HG02852 (cell line): ENCODE measurements at regions not wholly inside any gene's neighbourhood (a gene's known extent, or its start where the extent isn't known, plus 50 kb on each side); places are given as distances from the start of the nearest gene placed in this dataset.
"Not testable (repeated sequence)": the region's sequence is repeated elsewhere in the genome, so short reads cannot be mapped to it uniquely, and the experiment has no call there.

Experiments used
- ATAC-seq: cut with Tn5 transposase; IDR thresholded peaks from one replicate; pipeline ENCODE4 v1.9.1; 2021; ENCODE audit warnings: mild to moderate bottlenecking, moderate library complexity; ENCODE audit not compliant: unreplicated experiment

DNA sequence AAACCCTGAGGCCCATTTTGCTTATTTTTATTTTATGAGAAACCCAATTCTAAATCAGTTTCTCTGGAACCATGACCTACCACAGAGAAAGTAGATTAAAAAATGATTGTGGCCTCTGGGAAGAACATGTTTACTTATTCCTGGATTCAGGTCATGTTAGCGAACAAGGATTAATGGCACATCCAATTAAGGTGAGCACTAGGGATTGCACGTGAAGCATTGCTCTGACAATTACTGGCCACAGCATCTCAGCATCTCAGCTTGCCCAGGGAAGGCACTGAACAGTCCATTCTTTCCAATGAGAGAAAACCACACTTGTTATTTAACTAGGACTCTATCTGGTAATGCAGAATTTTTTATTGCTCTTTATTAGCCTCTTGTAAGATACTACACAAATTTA, 119.8 kb downstream of the ZNF330 start:
- ATAC-seq = no peak

DNA sequence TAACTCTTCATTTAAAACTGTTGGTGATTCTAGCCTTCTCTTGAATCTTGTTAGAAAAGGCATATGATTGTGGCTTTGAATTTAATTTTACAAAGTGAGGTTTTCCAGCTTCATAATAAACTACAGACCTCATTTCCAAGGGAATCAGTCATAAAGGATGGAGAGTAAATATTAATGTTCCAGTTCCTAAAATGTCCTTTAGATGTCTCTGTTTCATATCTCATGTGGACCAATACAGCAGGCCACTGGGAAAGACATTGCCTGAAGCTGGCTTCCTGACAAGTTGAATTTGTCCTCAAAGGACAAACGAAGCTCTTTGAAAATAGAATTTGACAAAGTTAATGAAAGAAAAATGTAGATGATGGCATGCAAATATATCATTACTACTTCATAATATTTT, 125.4 kb downstream of the ZNF330 start:
- no peak for ATAC-seq

DNA sequence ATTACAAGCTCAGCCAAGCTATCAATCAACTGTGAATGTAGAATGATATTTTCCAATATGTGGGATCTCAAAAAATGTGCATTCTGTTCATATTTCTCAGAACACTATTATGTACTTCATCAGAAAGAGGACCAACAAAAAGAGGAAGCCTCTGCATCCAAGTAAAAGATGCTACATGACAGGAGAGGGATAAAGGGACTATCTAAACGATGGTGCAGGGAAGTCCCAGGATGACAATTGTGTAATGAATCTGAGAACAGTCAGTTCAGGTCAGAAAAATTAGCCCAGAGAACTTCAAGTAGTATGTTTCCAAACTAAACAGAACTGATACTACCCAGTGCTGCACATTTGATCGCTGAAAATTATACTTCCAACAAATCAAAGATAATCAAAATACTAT, 127.0 kb downstream of the ZNF330 start:
- peak; percentile 6 for ATAC-seq

GRCh38 chr4:141348125-141348524, 127.4 kb downstream of the ZNF330 start:
- ATAC-seq = peak; percentile 39

DNA sequence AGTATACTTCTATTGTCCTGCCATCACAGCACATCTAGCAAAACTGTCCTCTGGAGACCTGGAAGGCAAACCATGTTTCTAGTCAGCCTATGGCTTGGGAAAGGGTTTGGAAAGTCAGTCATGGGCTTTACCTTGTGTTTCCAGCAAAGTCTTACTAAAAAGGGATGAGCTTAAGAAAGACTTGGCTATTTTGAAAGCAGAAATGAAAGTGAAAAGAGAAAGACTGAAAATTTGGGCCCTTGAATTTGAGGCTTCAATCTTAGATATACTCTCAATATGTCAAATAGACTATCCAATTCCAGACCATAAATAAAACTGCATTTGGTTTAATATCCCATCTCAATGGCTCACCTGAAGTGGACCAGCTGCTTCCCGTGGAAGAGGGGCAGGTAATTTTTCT, 127.9 kb downstream of the ZNF330 start:
- ATAC-seq = peak; percentile 39

DNA sequence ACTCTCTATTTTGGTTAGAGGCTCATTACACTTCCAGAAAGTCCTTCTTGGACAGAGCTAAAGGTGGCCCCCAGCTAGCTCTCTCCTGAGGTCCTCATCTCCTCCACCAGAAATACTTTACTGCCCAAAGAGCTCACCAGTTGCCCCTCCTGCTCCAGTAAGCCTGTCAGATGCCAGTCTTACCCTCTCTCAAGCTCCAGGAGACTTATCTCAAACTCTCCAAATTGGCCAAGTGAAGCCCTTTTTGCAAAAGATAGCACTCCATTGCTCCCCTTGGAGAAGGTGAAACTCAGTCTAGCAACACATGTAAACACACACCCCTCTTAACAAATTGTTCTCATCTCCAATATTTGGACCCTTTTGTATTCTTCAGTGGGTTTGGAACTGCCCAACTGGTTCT, 128.5 kb downstream of the ZNF330 start:
- peak; percentile 9 for ATAC-seq

DNA sequence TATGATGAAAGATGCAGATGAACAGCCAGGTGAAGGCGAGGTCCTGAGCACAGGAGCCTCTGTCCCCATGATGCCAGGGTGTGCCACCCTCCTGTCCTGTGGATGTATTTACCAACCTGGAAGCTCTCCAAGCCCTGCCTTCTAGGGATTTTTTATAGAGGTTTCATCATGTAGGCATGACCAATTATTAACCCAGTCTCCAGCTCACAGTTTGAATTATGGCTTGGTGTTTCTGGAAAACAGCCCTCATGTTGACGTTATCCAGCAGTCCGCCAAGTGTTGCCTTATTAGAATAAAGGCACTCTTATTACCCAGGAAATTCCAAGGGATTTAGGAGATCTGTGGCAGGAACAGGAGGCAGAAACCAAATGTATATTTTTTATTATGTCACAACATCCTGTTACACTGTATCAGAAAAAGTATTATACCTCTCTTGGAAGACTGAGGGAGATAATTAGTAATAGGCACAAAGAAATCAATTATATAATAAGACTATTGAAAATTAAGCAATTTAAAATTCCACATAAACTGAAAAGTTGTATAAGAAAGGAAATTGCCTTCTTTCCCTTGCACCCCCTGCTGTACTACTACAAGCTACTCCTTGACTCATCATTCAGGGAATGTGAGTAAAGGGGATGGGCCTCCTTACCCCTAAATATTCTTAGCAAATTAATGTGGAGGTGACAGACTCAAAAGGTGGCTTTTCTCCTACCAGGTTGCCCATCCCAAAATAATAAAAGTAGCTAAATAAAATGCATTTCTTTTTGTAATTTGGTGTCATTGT, 129.6 kb downstream of the ZNF330 start:
- no peak for ATAC-seq

DNA sequence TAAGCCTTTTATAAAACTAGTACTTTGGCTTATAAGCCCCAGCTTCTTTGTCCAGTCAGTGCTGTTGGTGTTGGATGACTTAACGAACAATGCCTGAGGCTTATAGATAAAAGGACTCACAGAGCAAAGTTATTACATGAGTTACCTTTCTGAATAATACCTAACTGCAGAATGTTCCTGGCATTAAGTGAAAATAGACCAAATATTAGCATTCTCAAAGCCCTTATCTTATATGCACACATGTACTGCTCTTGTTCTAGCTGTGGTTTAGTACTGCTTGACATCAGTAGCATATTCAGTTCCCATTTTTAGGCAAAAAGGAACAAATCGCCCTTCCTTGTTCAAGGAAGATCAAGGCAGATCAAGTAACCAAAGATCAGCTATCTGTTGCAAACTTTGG, 131.6 kb downstream of the ZNF330 start:
- ATAC-seq = no peak

DNA sequence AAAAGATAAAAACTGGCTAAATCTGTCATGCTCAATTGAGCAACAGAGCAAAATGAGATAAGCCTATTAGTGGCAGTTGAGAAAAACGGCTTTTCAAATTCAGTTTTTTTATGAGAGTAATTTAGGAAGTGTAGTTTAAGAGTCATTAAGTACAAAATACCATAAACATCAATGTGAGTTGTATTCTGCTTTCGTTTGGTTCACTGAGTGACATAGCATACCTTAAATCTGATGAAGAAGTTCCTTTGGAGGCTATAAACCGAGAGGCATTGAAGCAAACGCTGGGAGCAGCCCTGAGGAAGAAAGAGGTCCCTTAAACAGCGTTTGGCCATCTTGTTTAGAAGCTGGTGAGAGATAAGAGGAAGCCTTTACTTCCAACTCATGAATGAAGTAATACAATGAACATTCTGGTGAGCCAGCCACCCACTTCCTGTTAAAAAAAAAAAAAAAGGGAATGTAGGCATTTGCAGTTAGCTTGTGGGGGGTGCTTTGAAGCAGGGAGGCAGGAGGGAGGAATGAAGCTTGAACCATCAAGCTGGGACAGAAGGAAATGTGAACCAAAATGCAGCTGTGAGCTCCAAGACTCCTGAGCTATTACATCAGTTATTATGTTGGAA, 132.3 kb downstream of the ZNF330 start:
- no peak for ATAC-seq

GRCh38 chr4:141356321-141356962, 135.7 kb downstream of the ZNF330 start:
- no peak for ATAC-seq

DNA sequence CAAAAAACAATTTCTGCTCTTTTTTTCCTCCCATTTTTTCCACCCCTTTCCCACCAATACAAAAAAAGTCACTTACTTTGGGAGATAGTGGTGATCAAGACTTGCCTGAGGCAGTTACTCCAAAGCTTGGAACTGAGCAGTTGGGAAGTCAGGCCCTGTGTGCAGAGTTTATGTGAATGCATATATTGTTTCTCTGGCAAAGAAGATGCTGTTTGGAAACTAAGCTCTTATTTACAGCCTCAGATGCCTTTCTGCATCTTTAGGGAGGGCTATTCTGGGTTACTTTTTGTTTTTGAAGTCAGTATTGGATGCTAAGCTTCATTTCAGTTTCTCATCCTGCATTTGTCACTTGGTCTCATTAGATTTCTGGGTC, 136.3 kb downstream of the ZNF330 start:
- ATAC-seq = no peak

GRCh38 chr4:141368241-141368640, 147.5 kb downstream of the ZNF330 start:
- not testable (repeated sequence) for ATAC-seq

- no peak for ATAC-seq
Measured at GRCh38 chr4:141371206-141371605, 150.5 kb downstream of the ZNF330 start.

GRCh38 chr4:141375855-141376254, 155.2 kb downstream of the ZNF330 start:
- ATAC-seq = no peak

GRCh38 chr4:141376769-141377168, 156.1 kb downstream of the ZNF330 start:
- peak; percentile 86 for ATAC-seq

DNA sequence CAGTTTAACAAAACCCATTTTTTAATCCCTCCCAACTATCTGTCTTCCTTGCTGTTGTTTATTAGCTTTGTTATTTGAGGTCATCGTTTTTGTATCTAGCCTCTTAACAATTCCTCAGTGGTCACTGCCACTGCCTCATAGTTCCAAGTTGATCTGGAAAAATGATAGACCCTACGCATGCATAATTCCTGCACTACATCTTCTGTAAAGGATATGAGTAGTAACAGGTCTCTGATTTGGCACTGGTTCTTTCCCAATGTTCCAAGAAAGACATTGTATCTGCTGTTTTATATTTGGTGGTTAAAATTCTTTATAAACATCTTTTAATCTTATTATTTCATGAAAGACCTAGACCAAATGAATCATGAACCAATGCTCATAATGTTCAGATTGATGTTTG, 166.6 kb downstream of the ZNF330 start:
- ATAC-seq = no peak

DNA sequence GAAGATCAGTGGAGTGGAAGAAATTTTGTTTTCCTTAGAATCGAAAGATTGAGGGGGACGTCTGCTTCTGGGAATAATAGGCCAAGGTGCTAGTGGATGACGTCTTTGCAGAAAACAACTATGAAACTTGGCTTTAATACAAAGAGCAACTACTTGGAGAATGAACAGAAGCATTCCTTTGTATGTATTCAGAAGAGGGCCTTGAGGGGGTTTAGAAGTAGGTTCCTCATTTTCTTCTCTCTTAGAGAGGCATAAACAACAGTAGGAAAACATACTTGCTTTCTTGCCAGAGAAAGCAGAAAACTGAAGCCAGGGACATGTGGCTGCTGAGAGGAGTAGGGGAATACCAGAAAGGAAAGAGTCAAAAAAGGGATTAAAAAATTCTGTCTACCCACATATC, 167.8 kb downstream of the ZNF330 start:
- no peak for ATAC-seq

DNA sequence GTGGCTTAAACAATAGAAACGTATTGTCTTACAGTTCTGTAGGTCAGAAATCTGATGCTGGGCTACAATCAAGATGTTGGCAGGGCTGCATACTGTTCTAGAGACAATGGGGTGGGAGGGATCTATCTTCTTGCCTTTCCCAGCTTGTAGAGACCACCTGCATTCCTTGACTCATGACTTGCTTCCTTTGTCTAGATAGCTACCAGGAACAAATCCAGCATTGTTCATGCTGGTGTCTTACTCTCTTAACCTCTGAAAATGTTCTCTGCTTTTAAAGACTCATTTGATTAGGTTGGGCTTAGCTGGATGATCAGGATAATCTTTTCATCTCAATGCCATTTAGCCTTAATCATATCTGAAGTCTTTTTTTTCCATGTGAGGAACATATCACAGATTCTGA, 169.0 kb downstream of the ZNF330 start:
- ATAC-seq = no peak

DNA sequence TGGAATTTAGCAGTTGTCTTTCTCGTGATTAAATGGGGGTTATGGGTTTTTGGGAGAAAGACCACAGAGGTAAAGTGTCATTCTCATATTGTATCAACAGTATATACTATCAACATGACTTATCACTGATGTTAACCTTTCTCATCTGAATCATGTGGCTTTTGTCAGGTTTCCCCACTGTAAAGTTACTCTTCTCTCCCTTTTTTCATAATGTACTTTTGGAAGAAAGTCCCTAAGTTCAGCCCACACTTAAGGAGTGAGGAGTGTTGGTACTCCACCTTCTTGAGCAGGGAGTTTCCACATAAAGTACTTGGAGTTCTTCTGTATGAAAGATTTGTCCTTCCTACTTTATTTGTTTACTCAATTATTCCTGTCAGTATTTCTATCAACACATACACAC, 169.9 kb downstream of the ZNF330 start:
- no peak for ATAC-seq

GRCh38 chr4:141391293-141391692, 170.6 kb downstream of the ZNF330 start:
- no peak for ATAC-seq

DNA sequence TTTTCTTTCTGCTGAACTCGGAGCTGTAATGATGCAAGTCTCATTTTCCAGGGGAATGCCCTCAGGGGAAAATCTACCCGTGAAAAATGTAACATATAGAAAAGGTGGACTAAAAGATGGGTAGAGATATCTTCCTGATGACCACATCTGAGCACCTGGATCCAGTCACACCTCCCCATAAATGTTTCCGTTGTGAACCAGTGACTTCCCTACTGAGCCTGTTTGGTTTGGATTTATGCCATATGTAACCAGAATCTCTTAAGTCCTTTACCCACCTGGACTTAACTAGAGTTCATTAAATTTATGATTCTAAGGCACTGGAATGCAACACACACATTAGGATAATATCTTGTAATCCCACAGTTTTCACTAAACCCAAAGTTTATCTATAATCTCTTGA, 171.1 kb downstream of the ZNF330 start:
- no peak for ATAC-seq

GRCh38 chr4:141395246-141395830, 174.6 kb downstream of the ZNF330 start:
- ATAC-seq = no peak
